ENCODE measurements at regions not wholly inside any gene's neighbourhood (a gene's known extent, or its start where the extent isn't known, plus 50 kb on each side); places are given as distances from the start of the nearest gene placed in this dataset.

- TF ChIP-seq SUZ12 (IDR thresholded peaks at IDR 0.05) (no peak), ELF4 (IDR thresholded peaks at IDR 0.05) (no peak), SP1 (IDR thresholded peaks at IDR 0.05) (no peak), FOXA1 (IDR thresholded peaks at IDR 0.05) (no peak), TARDBP (IDR thresholded peaks at IDR 0.05) (no peak), ARNT (IDR thresholded peaks at IDR 0.05) (no peak), FOXM1 (IDR thresholded peaks at IDR 0.05; ENCODE audit: borderline replicate concordance) (no peak), CTBP1 (IDR thresholded peaks at IDR 0.05; ENCODE audit: borderline replicate concordance) (no peak)
- TF ChIP-seq, protein P1, sequence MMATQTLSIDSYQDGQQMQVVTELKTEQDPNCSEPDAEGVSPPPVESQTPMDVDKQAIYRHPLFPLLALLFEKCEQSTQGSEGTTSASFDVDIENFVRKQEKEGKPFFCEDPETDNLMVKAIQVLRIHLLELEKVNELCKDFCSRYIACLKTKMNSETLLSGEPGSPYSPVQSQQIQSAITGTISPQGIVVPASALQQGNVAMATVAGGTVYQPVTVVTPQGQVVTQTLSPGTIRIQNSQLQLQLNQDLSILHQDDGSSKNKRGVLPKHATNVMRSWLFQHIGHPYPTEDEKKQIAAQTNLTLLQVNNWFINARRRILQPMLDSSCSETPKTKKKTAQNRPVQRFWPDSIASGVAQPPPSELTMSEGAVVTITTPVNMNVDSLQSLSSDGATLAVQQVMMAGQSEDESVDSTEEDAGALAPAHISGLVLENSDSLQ (IDR thresholded peaks at IDR 0.05), result no peak
These were observed 401.9 kb downstream of the TNS3 start for GRCh38 chr7:47179812-47180515.

Data from HEK293T (cell line).